Neural cell (in vitro differentiated cells): ENCODE measurements at regions not wholly inside any gene's neighbourhood (a gene's known extent, or its start where the extent isn't known, plus 50 kb on each side); places are given as distances from the start of the nearest gene placed in this dataset.

Experiments
- H2AFZ ChIP-seq: fragments of 200-600, 300-800 bp; sonication (generic), shearing (Covaris generic); 2 replicates; pipeline ENCODE4 v1.6.0; 2014; ENCODE audit warnings: low read depth, mild to moderate bottlenecking, antibody characterized with exemption, low read length, moderate library complexity
- H3F3A ChIP-seq: fragments of 200-600 bp; shearing (Covaris generic); 2 replicates; pipeline ENCODE4 v1.6.1; 2016; ENCODE audit warnings: mild to moderate bottlenecking, moderate library complexity, mixed read lengths, antibody characterized with exemption, low read length; ENCODE audit not compliant: insufficient read depth, poor library complexity, severe bottlenecking
- H3K27ac ChIP-seq: fragments of 200-600, 300-800 bp; sonication (generic), shearing (Covaris generic); 2 replicates; pipeline ENCODE4 v1.5.1; 2014; ENCODE audit warnings: mild to moderate bottlenecking, low read length, moderate library complexity
- H3K27me3 ChIP-seq: fragments of 300-800, 200-600 bp; sonication (generic), shearing (Covaris generic); 2 replicates; pipeline ENCODE4 v1.6.0; 2014; ENCODE audit warnings: mild to moderate bottlenecking, low read depth, low read length, moderate library complexity; ENCODE audit not compliant: insufficient read depth
- H3K36me3 ChIP-seq: fragments of 300-800, 200-600 bp; sonication (generic), shearing (Covaris generic); 2 replicates; pipeline ENCODE4 v1.5.1; 2014; ENCODE audit warnings: mild to moderate bottlenecking, antibody characterized with exemption, low read length, moderate library complexity; ENCODE audit not compliant: insufficient read depth
- H3K4me2 ChIP-seq: fragments of 300-800, 200-600 bp; sonication (generic), shearing (Covaris generic); 2 replicates; pipeline ENCODE4 v1.6.0; 2014; ENCODE audit warnings: mild to moderate bottlenecking, low read length
- H3K4me3 ChIP-seq: fragments of 300-800, 200-600 bp; sonication (generic), shearing (Covaris generic); 2 replicates; pipeline ENCODE4 v1.5.1; 2014; ENCODE audit warnings: mild to moderate bottlenecking, low read length, moderate library complexity
- H3K79me2 ChIP-seq: fragments of 200-600 bp; shearing (Covaris generic); replicated peaks from 2 replicates; pipeline ENCODE4 v1.6.0; 2014; ENCODE audit warnings: mild to moderate bottlenecking, low read length, moderate library complexity; ENCODE audit not compliant: insufficient read depth
- H3K9ac ChIP-seq: fragments of 300-800, 200-600 bp; sonication (generic), shearing (Covaris generic); 2 replicates; pipeline ENCODE4 v1.6.1; 2016; ENCODE audit warnings: mild to moderate bottlenecking, low read length, mixed read lengths
- H3K9me2 ChIP-seq: fragments of 200-600 bp; shearing (Covaris generic); 2 replicates; pipeline ENCODE4 v1.6.1; 2016; ENCODE audit warnings: mild to moderate bottlenecking, low read length, mixed read lengths; ENCODE audit not compliant: insufficient read depth
- H3K9me3 ChIP-seq: fragments of 200-600, 300-800 bp; sonication (generic), shearing (Covaris generic); 2 replicates; pipeline ENCODE4 v1.6.1; 2016; ENCODE audit warnings: mild to moderate bottlenecking, mixed run types, low read length, moderate library complexity, mixed read lengths
- H4K20me1 ChIP-seq: fragments of 200-600 bp; shearing (Covaris generic); 2 replicates; pipeline ENCODE4 v1.6.1; 2016; ENCODE audit warnings: mild to moderate bottlenecking, mixed run types; ENCODE audit not compliant: insufficient read depth
- CTCF ChIP-seq: fragments of 450-650 bp; IDR thresholded peaks from 2 replicates; pipeline ENCODE4 v1.5.1; 2014; ENCODE audit warnings: antibody characterized with exemption, mild to moderate bottlenecking, moderate library complexity; ENCODE audit not compliant: poor library complexity, severe bottlenecking
- EP300 ChIP-seq: fragments of 450-650 bp; conservative IDR thresholded peaks from 2 replicates; pipeline ENCODE4 v1.6.1; 2014; ENCODE audit warnings: antibody characterized with exemption, mild to moderate bottlenecking, moderate library complexity; ENCODE audit not compliant: poor library complexity, severe bottlenecking
- EZH2 ChIP-seq: fragments of 200-600, 300-800 bp; shearing (Covaris generic), sonication (generic); IDR thresholded peaks from 2 replicates; pipeline ENCODE4 v1.6.1; 2014; ENCODE audit warnings: antibody characterized with exemption, low read length, borderline replicate concordance, mild to moderate bottlenecking; ENCODE audit not compliant: insufficient read depth, poor library complexity, severe bottlenecking
- MXI1 ChIP-seq: fragments of 450-650 bp; conservative IDR thresholded peaks from 2 replicates; pipeline ENCODE4 v1.6.1; 2014; ENCODE audit warnings: antibody characterized with exemption, mild to moderate bottlenecking; ENCODE audit not compliant: poor library complexity, severe bottlenecking
- POLR2AphosphoS5 ChIP-seq: IDR thresholded peaks from 2 replicates; pipeline ENCODE4 v1.6.1; 2012
- RAD21 ChIP-seq: fragments of 450-650 bp; conservative IDR thresholded peaks from 2 replicates; pipeline ENCODE4 v1.6.1; 2014; ENCODE audit warnings: antibody characterized with exemption, mild to moderate bottlenecking, moderate library complexity
- REST ChIP-seq: IDR thresholded peaks from 2 replicates; pipeline ENCODE4 v1.6.1; 2012; ENCODE audit warnings: borderline replicate concordance
- SMC3 ChIP-seq: fragments of 450-650 bp; conservative IDR thresholded peaks from 2 replicates; pipeline ENCODE4 v1.6.1; 2014; ENCODE audit warnings: antibody characterized with exemption, mild to moderate bottlenecking, moderate library complexity; ENCODE audit not compliant: poor library complexity
- TAF1 ChIP-seq: IDR thresholded peaks from 2 replicates; pipeline ENCODE4 v1.6.1; 2012; ENCODE audit warnings: low read depth
- small RNA-seq, 3 experiments: library from RNA; depleted of rRNA; stranded (forward); fragments of <200 nt; gene quantifications; one replicate each; pipeline ENCODE3, GENCODE V24; 2012

- no peaks in the 10 kb centered on the region for H3K9me2 ChIP-seq
- no peaks in the 10 kb centered on the region for H4K20me1 ChIP-seq
- H2AFZ ChIP-seq, result no peak overlapping the region
- H3K4me2 ChIP-seq, result no peak overlapping the region
- no peaks in the 10 kb centered on the region for H3K27me3 ChIP-seq
- H3K79me2 ChIP-seq, result no peaks in the 10 kb centered on the region
- no peak overlapping the region for H3K27ac ChIP-seq
- TF ChIP-seq REST (no peak), EP300 (no peak), TAF1 (no peak), CTCF (no peak), SMC3 (no peak), RAD21 (no peak), MXI1 (no peak), POLR2AphosphoS5 (no peak), EZH2 (no peak)
- no peak overlapping the region for H3K9ac ChIP-seq
- no peaks in the 10 kb centered on the region for H3K9me3 ChIP-seq
- H3K4me3 ChIP-seq, result no peak overlapping the region
- H3K36me3 ChIP-seq, result no peaks in the 10 kb centered on the region
- no peaks in the 10 kb centered on the region for H3F3A ChIP-seq
Measured at GRCh38 chr2:9793156-9793917, 49.9 kb upstream of the TAF1B start.

Small RNA genes lying in the stretch of these regions (small RNA-seq; reads per million reads assigned to genes)
- gene AC082651.2, result 0 reads per million in 3 experiments
- gene RNU4-73P, result 0 to 0.08 (median 0) reads per million in 3 experiments
